Neural cell (in vitro differentiated cells): ENCODE measurements at regions not wholly inside any gene's neighbourhood (a gene's known extent, or its start where the extent isn't known, plus 50 kb on each side); places are given as distances from the start of the nearest gene placed in this dataset.

ENCODE experiments used
- H2AFZ ChIP-seq: fragments of 200-600, 300-800 bp; sonication (generic), shearing (Covaris generic); 2 replicates; pipeline ENCODE4 v1.6.0; 2014; ENCODE audit warnings: low read depth, mild to moderate bottlenecking, antibody characterized with exemption, low read length, moderate library complexity
- H3F3A ChIP-seq: fragments of 200-600 bp; shearing (Covaris generic); 2 replicates; pipeline ENCODE4 v1.6.1; 2016; ENCODE audit warnings: mild to moderate bottlenecking, moderate library complexity, mixed read lengths, antibody characterized with exemption, low read length; ENCODE audit not compliant: insufficient read depth, poor library complexity, severe bottlenecking
- H3K27ac ChIP-seq: fragments of 200-600, 300-800 bp; sonication (generic), shearing (Covaris generic); 2 replicates; pipeline ENCODE4 v1.5.1; 2014; ENCODE audit warnings: mild to moderate bottlenecking, low read length, moderate library complexity
- H3K27me3 ChIP-seq: fragments of 300-800, 200-600 bp; sonication (generic), shearing (Covaris generic); 2 replicates; pipeline ENCODE4 v1.6.0; 2014; ENCODE audit warnings: mild to moderate bottlenecking, low read depth, low read length, moderate library complexity; ENCODE audit not compliant: insufficient read depth
- H3K36me3 ChIP-seq: fragments of 300-800, 200-600 bp; sonication (generic), shearing (Covaris generic); 2 replicates; pipeline ENCODE4 v1.5.1; 2014; ENCODE audit warnings: mild to moderate bottlenecking, antibody characterized with exemption, low read length, moderate library complexity; ENCODE audit not compliant: insufficient read depth
- H3K4me2 ChIP-seq: fragments of 300-800, 200-600 bp; sonication (generic), shearing (Covaris generic); 2 replicates; pipeline ENCODE4 v1.6.0; 2014; ENCODE audit warnings: mild to moderate bottlenecking, low read length
- H3K4me3 ChIP-seq: fragments of 300-800, 200-600 bp; sonication (generic), shearing (Covaris generic); 2 replicates; pipeline ENCODE4 v1.5.1; 2014; ENCODE audit warnings: mild to moderate bottlenecking, low read length, moderate library complexity
- H3K79me2 ChIP-seq: fragments of 200-600 bp; shearing (Covaris generic); replicated peaks from 2 replicates; pipeline ENCODE4 v1.6.0; 2014; ENCODE audit warnings: mild to moderate bottlenecking, low read length, moderate library complexity; ENCODE audit not compliant: insufficient read depth
- H3K9ac ChIP-seq: fragments of 300-800, 200-600 bp; sonication (generic), shearing (Covaris generic); 2 replicates; pipeline ENCODE4 v1.6.1; 2016; ENCODE audit warnings: mild to moderate bottlenecking, low read length, mixed read lengths
- H3K9me2 ChIP-seq: fragments of 200-600 bp; shearing (Covaris generic); 2 replicates; pipeline ENCODE4 v1.6.1; 2016; ENCODE audit warnings: mild to moderate bottlenecking, low read length, mixed read lengths; ENCODE audit not compliant: insufficient read depth
- H3K9me3 ChIP-seq: fragments of 200-600, 300-800 bp; sonication (generic), shearing (Covaris generic); 2 replicates; pipeline ENCODE4 v1.6.1; 2016; ENCODE audit warnings: mild to moderate bottlenecking, mixed run types, low read length, moderate library complexity, mixed read lengths
- H4K20me1 ChIP-seq: fragments of 200-600 bp; shearing (Covaris generic); 2 replicates; pipeline ENCODE4 v1.6.1; 2016; ENCODE audit warnings: mild to moderate bottlenecking, mixed run types; ENCODE audit not compliant: insufficient read depth
- CTCF ChIP-seq: fragments of 450-650 bp; IDR thresholded peaks from 2 replicates; pipeline ENCODE4 v1.5.1; 2014; ENCODE audit warnings: antibody characterized with exemption, mild to moderate bottlenecking, moderate library complexity; ENCODE audit not compliant: poor library complexity, severe bottlenecking
- EP300 ChIP-seq: fragments of 450-650 bp; conservative IDR thresholded peaks from 2 replicates; pipeline ENCODE4 v1.6.1; 2014; ENCODE audit warnings: antibody characterized with exemption, mild to moderate bottlenecking, moderate library complexity; ENCODE audit not compliant: poor library complexity, severe bottlenecking
- EZH2 ChIP-seq: fragments of 200-600, 300-800 bp; shearing (Covaris generic), sonication (generic); IDR thresholded peaks from 2 replicates; pipeline ENCODE4 v1.6.1; 2014; ENCODE audit warnings: antibody characterized with exemption, low read length, borderline replicate concordance, mild to moderate bottlenecking; ENCODE audit not compliant: insufficient read depth, poor library complexity, severe bottlenecking
- MXI1 ChIP-seq: fragments of 450-650 bp; conservative IDR thresholded peaks from 2 replicates; pipeline ENCODE4 v1.6.1; 2014; ENCODE audit warnings: antibody characterized with exemption, mild to moderate bottlenecking; ENCODE audit not compliant: poor library complexity, severe bottlenecking
- POLR2AphosphoS5 ChIP-seq: IDR thresholded peaks from 2 replicates; pipeline ENCODE4 v1.6.1; 2012
- RAD21 ChIP-seq: fragments of 450-650 bp; conservative IDR thresholded peaks from 2 replicates; pipeline ENCODE4 v1.6.1; 2014; ENCODE audit warnings: antibody characterized with exemption, mild to moderate bottlenecking, moderate library complexity
- SMC3 ChIP-seq: fragments of 450-650 bp; conservative IDR thresholded peaks from 2 replicates; pipeline ENCODE4 v1.6.1; 2014; ENCODE audit warnings: antibody characterized with exemption, mild to moderate bottlenecking, moderate library complexity; ENCODE audit not compliant: poor library complexity
- TAF1 ChIP-seq: IDR thresholded peaks from 2 replicates; pipeline ENCODE4 v1.6.1; 2012; ENCODE audit warnings: low read depth
- TF ChIP-seq, protein P1 (sequence below): IDR thresholded peaks from 2 replicates; pipeline ENCODE4 v1.6.1; 2012; ENCODE audit warnings: borderline replicate concordance

GRCh38 chr7:157487046-157487770 lies 150.4 kb downstream of the DNAJB6 start:
- H2AFZ ChIP-seq = no peak overlapping the region
- no peak overlapping the region for H3K4me2 ChIP-seq
- H3K9ac ChIP-seq = no peak overlapping the region
- H4K20me1 ChIP-seq = no peaks in the 10 kb centered on the region
- H3K27me3 ChIP-seq = no peaks in the 10 kb centered on the region
- H3K36me3 ChIP-seq = no peaks in the 10 kb centered on the region
- no peaks in the 10 kb centered on the region for H3K9me2 ChIP-seq
- H3K27ac ChIP-seq = no peak overlapping the region
- H3K79me2 ChIP-seq = no peaks in the 10 kb centered on the region
- H3K4me3 ChIP-seq = no peak overlapping the region
- peaks cover 3% of the 10 kb centered on the region for H3F3A ChIP-seq
- no peak for TF ChIP-seq EP300
- TF ChIP-seq CTCF = no peak
- no peak for TF ChIP-seq POLR2AphosphoS5
- TF ChIP-seq, protein P1, sequence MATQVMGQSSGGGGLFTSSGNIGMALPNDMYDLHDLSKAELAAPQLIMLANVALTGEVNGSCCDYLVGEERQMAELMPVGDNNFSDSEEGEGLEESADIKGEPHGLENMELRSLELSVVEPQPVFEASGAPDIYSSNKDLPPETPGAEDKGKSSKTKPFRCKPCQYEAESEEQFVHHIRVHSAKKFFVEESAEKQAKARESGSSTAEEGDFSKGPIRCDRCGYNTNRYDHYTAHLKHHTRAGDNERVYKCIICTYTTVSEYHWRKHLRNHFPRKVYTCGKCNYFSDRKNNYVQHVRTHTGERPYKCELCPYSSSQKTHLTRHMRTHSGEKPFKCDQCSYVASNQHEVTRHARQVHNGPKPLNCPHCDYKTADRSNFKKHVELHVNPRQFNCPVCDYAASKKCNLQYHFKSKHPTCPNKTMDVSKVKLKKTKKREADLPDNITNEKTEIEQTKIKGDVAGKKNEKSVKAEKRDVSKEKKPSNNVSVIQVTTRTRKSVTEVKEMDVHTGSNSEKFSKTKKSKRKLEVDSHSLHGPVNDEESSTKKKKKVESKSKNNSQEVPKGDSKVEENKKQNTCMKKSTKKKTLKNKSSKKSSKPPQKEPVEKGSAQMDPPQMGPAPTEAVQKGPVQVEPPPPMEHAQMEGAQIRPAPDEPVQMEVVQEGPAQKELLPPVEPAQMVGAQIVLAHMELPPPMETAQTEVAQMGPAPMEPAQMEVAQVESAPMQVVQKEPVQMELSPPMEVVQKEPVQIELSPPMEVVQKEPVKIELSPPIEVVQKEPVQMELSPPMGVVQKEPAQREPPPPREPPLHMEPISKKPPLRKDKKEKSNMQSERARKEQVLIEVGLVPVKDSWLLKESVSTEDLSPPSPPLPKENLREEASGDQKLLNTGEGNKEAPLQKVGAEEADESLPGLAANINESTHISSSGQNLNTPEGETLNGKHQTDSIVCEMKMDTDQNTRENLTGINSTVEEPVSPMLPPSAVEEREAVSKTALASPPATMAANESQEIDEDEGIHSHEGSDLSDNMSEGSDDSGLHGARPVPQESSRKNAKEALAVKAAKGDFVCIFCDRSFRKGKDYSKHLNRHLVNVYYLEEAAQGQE = no peak
- no peak for TF ChIP-seq SMC3
- TF ChIP-seq MXI1 = no peak
- no peak for TF ChIP-seq TAF1
- TF ChIP-seq RAD21 = no peak
- TF ChIP-seq EZH2 = no peak
- H3K9me3 ChIP-seq = no peaks in the 10 kb centered on the region

DNA sequence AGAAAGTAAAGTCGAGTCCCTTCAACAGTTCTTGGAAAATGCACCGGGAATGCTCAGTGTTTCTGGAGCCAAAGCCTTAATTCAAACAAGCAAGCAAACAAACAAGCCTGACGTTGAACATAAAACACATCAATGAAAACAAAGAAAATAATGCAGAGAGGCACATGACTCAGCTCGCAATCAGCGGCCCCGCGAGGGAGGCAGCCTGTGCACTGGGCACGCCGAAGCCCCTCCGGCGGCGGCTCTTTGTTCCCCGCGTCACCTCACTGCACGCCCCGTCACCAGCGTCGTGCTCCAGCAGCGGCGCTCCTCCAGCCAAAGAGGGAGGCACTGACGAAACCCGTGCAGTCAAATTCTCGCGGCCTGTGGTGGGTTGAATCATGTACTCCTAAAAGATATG lies 151.5 kb downstream of the DNAJB6 start:
- Histone ChIP-seq H3K36me3 (no peaks in the 10 kb centered on the region), H3K9me3 (no peaks in the 10 kb centered on the region), H3K9me2 (no peaks in the 10 kb centered on the region), H3K27me3 (no peaks in the 10 kb centered on the region), H3K27ac (no peak overlapping the region), H3F3A (peaks cover 3% of the 10 kb centered on the region), H3K79me2 (no peaks in the 10 kb centered on the region), H3K9ac (no peak overlapping the region), H2AFZ (no peak overlapping the region), H3K4me2 (no peak overlapping the region), H3K4me3 (no peak overlapping the region), H4K20me1 (no peaks in the 10 kb centered on the region)
- TF ChIP-seq TAF1 (no peak), MXI1 (no peak), CTCF (no peak), SMC3 (no peak), RAD21 (no peak), POLR2AphosphoS5 (no peak), EZH2 (no peak), EP300 (no peak)
- TF ChIP-seq, protein P1 = no peak
